SK-N-SH (cell line): ENCODE measurements at regions not wholly inside any gene's neighbourhood (a gene's known extent, or its start where the extent isn't known, plus 50 kb on each side); places are given as distances from the start of the nearest gene placed in this dataset.
"Not testable (repeated sequence)": the region's sequence is repeated elsewhere in the genome, so short reads cannot be mapped to it uniquely, and the experiment has no call there.

Experiments
- CTCF ChIA-PET: fragments of 300-600, 350-600 bp; formaldehyde crosslinking; extraction: SDS; loops from one replicate; lab custom pipeline; 2021; lab: Yijun Ruan, JAX
- POLR2A ChIA-PET: fragments of 350-600 bp; sonication (Branson Sonifier 250); formaldehyde crosslinking; extraction: SDS; loops from one replicate; lab custom pipeline; 2020; ENCODE audit warnings: antibody characterized with exemption, inconsistent platforms; lab: Yijun Ruan, JAX
- DNase-seq: peaks from one replicate; pipeline ENCODE4 v3.0.0; 2012
- H2AFZ ChIP-seq: fragments of 200-600 bp; sonication (generic); 2 replicates; pipeline ENCODE4 v1.8.1; 2016; ENCODE audit warnings: antibody characterized with exemption, mild to moderate bottlenecking, low read depth
- H3F3A ChIP-seq: fragments of 200-600 bp; sonication (generic); replicated peaks from 2 replicates; pipeline ENCODE3; 2016; ENCODE audit warnings: antibody characterized with exemption, mild to moderate bottlenecking; ENCODE audit not compliant: insufficient read depth
- H3K27ac ChIP-seq, 2 experiments: fragments of 200-500 bp in 1 of 2; fragments of 200-600 bp in 1 of 2; sonication (Bioruptor generic) in 1 of 2; sonication (generic), shearing (Covaris generic) in 1 of 2; 2 replicates each; pipeline versions ENCODE4 v1.5.1 to v1.6.1; 2014 to 2016; ENCODE audit warnings: low read depth in 2 of 2, inconsistent platforms in 1 of 2, low read length in 1 of 2, mild to moderate bottlenecking in 1 of 2, mixed read lengths in 1 of 2
- H3K27me3 ChIP-seq: fragments of 200-600 bp; sonication (generic), shearing (Covaris generic); 2 replicates; pipeline ENCODE4 v1.6.1; 2016; ENCODE audit warnings: mixed run types; ENCODE audit not compliant: insufficient read depth
- H3K36me3 ChIP-seq, 2 experiments: fragments of 200-500 bp in 1 of 2; fragments of 200-600 bp in 1 of 2; sonication (Bioruptor generic) in 1 of 2; sonication (generic) in 1 of 2; replicated peaks in 1 of 2; 2 replicates each; pipeline versions ENCODE3 to v1.5.1; 2014 to 2016; ENCODE audit warnings: low read length in 1 of 2, mild to moderate bottlenecking in 1 of 2; ENCODE audit not compliant: insufficient read depth in 2 of 2, control insufficient read depth in 1 of 2
- H3K4me1 ChIP-seq, 2 experiments: fragments of 200-500 bp in 1 of 2; fragments of 200-600 bp in 1 of 2; sonication (Bioruptor generic) in 1 of 2; sonication (generic), shearing (Covaris generic) in 1 of 2; 2 replicates each; pipeline versions ENCODE4 v1.5.1 to v1.6.1; 2014 to 2016; ENCODE audit warnings: low read depth in 1 of 2, low read length in 1 of 2, mixed run types in 1 of 2; ENCODE audit not compliant: insufficient read depth in 2 of 2, control insufficient read depth in 1 of 2
- H3K4me2 ChIP-seq: fragments of 200-600 bp; sonication (generic), shearing (Covaris generic); 2 replicates; pipeline ENCODE4 v1.6.1; 2017; ENCODE audit warnings: mixed run types
- H3K4me3 ChIP-seq, 2 experiments: fragments of 200-500 bp in 1 of 2; fragments of 200-600 bp in 1 of 2; sonication (Bioruptor generic) in 1 of 2; sonication (generic), shearing (Covaris generic) in 1 of 2; 2 replicates each; pipeline versions ENCODE4 v1.5.1 to v1.8.1; 2014 to 2016; ENCODE audit warnings: low read depth in 2 of 2, inconsistent platforms in 1 of 2, low read length in 1 of 2, mild to moderate bottlenecking in 1 of 2, mixed read lengths in 1 of 2, moderate library complexity in 1 of 2
- H3K79me2 ChIP-seq: fragments of 200-600 bp; sonication (generic); 2 replicates; pipeline ENCODE4 v1.8.1; 2017; ENCODE audit warnings: mild to moderate bottlenecking; ENCODE audit not compliant: insufficient read depth
- H3K9ac ChIP-seq: fragments of 200-600 bp; sonication (generic); 2 replicates; pipeline ENCODE4 v1.6.1; 2017; ENCODE audit warnings: mixed run types
- H3K9me2 ChIP-seq: fragments of 200-600 bp; sonication (generic); 2 replicates; pipeline ENCODE4 v1.6.1; 2017; ENCODE audit warnings: mixed run types
- H3K9me3 ChIP-seq: fragments of 200-600 bp; sonication (generic); 2 replicates; pipeline ENCODE4 v1.6.1; 2017; ENCODE audit warnings: mixed run types, mild to moderate bottlenecking, moderate library complexity
- H4K20me1 ChIP-seq: fragments of 200-600 bp; sonication (generic); 2 replicates; pipeline ENCODE4 v1.6.1; 2017; ENCODE audit warnings: mild to moderate bottlenecking, mixed run types; ENCODE audit not compliant: insufficient read depth
- WGBS: methylation state at CpG from one replicate; pipeline ENCODE4 v1.1.6; 2017; ENCODE audit warnings: low lambda C conversion rate; 5-methylcytosine and 5-hydroxymethylcytosine counted together

DNA sequence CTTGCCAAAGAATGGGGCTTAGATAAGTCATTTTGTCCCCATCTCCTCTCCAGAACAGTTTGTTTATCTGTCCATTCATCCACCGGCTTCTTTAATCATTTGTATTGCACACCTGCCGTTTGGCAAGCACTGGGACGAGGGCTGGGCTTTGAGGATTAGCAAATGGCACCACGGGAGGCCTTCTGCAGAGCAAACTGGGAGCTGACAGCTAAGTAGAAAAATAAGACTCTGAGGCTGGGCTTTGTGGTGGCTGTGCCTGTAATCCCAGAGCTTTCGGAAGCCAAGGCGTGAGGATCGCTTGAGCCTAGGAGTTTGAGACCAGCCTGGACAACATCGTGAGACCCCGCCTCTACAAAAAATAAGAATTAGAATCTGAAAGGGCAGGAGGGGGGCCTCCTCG, 203.9 kb downstream of the NPIPB11 start:
- peak overlapping the region in 1 of 2 experiments; percentile 34; a peak in 1 of 4 replicates for H3K27ac ChIP-seq
- H3K27me3 ChIP-seq, H3K4me2 ChIP-seq, H3K9me2 ChIP-seq, POLR2A ChIA-PET, CTCF ChIA-PET, H3K9ac ChIP-seq, H4K20me1 ChIP-seq, H3F3A ChIP-seq, DNase-seq, H2AFZ ChIP-seq, H3K4me3 ChIP-seq, H3K36me3 ChIP-seq, H3K9me3 ChIP-seq, H3K79me2 ChIP-seq: not testable (repeated sequence)
- 71% methylated on average over 10 of the region's 10 CpGs for WGBS
- peaks cover 3 to 44% of the 10 kb centered on the region in 2 experiments; a peak in 1 of 4 replicates for H3K4me1 ChIP-seq

DNA sequence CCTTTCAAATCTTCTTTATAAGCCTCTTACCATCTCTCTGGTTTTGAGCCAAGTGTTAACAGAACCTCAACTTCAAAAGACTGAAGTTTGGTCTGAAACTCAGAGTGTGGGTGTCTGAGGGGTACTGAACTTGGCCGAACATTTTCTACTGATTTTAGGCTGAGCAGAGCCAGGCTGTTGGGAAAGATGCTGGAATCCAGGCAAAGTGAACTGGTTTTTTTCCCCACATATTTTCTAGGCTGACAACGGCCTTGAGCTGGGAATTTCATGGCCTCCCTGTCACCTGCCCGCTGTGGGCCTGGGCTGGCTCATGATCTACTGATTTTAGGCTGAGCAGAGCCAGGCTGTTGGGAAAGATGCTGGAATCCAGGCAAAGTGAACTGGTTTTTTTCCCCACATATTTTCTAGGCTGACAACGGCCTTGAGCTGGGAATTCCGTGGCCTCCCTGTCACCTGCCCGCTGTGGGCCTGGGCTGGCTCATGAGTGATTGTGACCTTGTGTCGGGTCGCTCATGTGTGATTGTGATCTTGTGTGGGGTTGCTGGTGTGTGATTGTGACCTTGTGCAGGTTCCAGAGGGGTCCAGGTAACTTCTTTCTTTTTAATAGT, 204.4 kb downstream of the NPIPB11 start:
- H3K9ac ChIP-seq, H3K9me3 ChIP-seq, H3K4me3 ChIP-seq, DNase-seq, H3K36me3 ChIP-seq, H3K79me2 ChIP-seq, POLR2A ChIA-PET, H4K20me1 ChIP-seq, CTCF ChIA-PET, H2AFZ ChIP-seq, H3F3A ChIP-seq, H3K4me2 ChIP-seq, H3K27me3 ChIP-seq, H3K9me2 ChIP-seq: not testable (repeated sequence)
- 49% methylated on average over 5 of the region's 8 CpGs for WGBS
- Histone ChIP-seq H3K4me1 (peaks cover 3 to 44% of the 10 kb centered on the region in 2 experiments; a peak in 1 of 4 replicates), H3K27ac (peak overlapping the region in 1 of 2 experiments; percentile 72; a peak in 2 of 4 replicates)

DNA sequence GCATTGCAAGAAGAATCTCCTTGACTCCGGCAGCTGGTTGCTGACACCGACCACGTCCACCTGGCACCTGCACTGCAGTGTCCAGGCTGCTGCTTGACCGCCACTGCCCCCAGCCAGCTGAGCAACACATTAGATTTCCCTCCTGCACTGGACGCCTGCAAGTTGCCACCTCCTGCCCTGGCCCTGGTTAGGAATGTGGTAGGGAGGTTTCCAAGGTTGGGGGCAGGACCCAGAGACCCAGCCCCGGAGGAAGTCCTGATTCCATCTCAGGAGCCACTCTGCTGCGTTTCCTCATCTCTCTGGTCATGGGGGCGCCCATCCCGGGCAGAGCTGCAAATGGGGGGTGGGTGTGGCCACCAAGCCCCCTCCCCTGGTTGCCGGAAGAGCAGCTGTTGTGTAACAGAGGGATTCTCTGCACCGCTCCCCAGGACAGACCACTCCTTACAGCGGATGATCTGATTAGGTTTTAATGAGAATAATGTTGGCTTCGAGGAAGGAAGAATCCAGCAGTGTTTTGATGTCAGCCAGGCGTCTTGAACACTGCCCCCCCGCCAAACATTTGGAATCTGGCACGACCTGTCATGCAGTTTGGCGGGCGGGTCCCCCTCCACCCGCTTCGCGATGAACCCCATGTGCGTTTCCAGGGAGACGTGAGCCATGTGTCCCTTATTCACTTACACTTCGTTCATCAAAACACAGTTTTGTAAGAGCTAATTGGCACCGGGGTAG, 205.1 kb downstream of the NPIPB11 start:
- H3K4me2 ChIP-seq, H3K4me3 ChIP-seq, H3K79me2 ChIP-seq, H4K20me1 ChIP-seq, POLR2A ChIA-PET, H3K9ac ChIP-seq, H3K9me2 ChIP-seq, H3K27me3 ChIP-seq, H3F3A ChIP-seq, H3K9me3 ChIP-seq, DNase-seq, CTCF ChIA-PET, H3K36me3 ChIP-seq, H2AFZ ChIP-seq: not testable (repeated sequence)
- WGBS, result 48% methylated on average over 22 of the region's 25 CpGs
- Histone ChIP-seq H3K27ac (peak overlapping the region in 1 of 2 experiments; percentile 72; a peak in 2 of 4 replicates), H3K4me1 (peaks cover 3 to 44% of the 10 kb centered on the region in 2 experiments; a peak in 1 of 4 replicates)

DNA sequence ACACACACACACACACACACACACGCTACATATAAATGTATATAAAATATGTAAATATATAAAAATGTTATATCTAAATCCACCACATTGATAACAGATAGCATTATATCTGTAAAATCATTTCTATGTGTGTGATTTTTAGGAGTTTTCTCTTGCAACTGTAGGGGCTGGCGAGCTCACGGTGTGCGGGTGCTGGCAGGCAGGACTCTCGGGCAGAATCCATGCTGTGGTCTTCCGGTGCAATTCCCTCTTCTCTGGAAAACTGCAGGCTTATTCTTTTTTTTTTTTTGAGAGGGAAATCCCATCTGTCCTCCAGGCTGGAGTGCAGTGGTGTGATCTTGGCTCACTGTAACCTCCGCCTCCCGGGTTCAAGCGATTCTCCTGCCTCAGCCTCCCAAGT, 205.8 kb downstream of the NPIPB11 start:
- H2AFZ ChIP-seq, H3K9me3 ChIP-seq, H3F3A ChIP-seq, CTCF ChIA-PET, H3K79me2 ChIP-seq, H3K36me3 ChIP-seq, H3K9me2 ChIP-seq, H3K27me3 ChIP-seq, H3K4me2 ChIP-seq, H4K20me1 ChIP-seq, H3K4me3 ChIP-seq, DNase-seq, POLR2A ChIA-PET, H3K9ac ChIP-seq: not testable (repeated sequence)
- WGBS, result 89% methylated on average over 9 of the region's 9 CpGs
- H3K27ac ChIP-seq, result peak overlapping the region; percentile 68 to 71; a peak in 3 of 4 replicates
- peaks cover 3 to 44% of the 10 kb centered on the region in 2 experiments; a peak in 1 of 4 replicates for H3K4me1 ChIP-seq
